Breast epithelium (tissue), 3 donors: ENCODE measurements at regions not wholly inside any gene's neighbourhood (a gene's known extent, or its start where the extent isn't known, plus 50 kb on each side); places are given as distances from the start of the nearest gene placed in this dataset.

Experiments used
- CTCF ChIP-seq, 3 donors: fragments of 450-650 bp; IDR thresholded peaks; one replicate each; pipeline ENCODE4 v1.5.1; 2016 to 2017; ENCODE audit warnings: antibody characterized with exemption in 3 of 3, mild to moderate bottlenecking in 3 of 3, moderate library complexity in 3 of 3
- POLR2A ChIP-seq: fragments of 450-650 bp; IDR thresholded peaks from one replicate; pipeline ENCODE4 v1.6.1; 2016; ENCODE audit warnings: antibody characterized with exemption, mild to moderate bottlenecking, moderate library complexity

GRCh38 chr12:58509116-58509885 is 411.0 kb downstream of the LRIG3 start:
- TF ChIP-seq CTCF (IDR thresholded peaks at IDR 0.05) (no peak), POLR2A (no peak)
